ENCODE measurements at regions not wholly inside any gene's neighbourhood (a gene's known extent, or its start where the extent isn't known, plus 50 kb on each side); places are given as distances from the start of the nearest gene placed in this dataset.

- DNase-seq = no peak
Measured at GRCh38 chr22:27679693-27680488, 121.7 kb downstream of the MN1 start.

- no peak for DNase-seq
Measured at GRCh38 chr22:27680636-27681035, 120.9 kb downstream of the MN1 start.

DNA sequence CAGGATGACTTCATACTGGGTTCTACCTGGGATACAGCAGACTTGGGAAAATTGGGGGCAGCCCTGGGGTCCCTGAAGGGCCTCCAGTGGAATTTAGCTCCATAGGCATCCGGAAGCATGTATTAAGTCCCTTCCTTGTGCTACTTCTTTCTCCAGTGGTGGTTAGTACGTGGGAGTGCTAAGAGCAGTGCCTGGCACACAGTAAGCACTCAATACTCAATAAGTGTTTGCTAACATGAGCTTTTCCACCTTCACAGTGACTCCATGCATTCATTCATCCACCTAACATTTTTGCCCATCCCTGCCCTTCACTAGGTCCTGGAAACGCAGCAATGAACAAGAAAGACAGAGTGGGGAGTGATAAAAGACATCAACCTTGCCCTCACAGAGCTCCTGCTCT, 120.5 kb downstream of the MN1 start:
- DNase-seq = no peak

DNA sequence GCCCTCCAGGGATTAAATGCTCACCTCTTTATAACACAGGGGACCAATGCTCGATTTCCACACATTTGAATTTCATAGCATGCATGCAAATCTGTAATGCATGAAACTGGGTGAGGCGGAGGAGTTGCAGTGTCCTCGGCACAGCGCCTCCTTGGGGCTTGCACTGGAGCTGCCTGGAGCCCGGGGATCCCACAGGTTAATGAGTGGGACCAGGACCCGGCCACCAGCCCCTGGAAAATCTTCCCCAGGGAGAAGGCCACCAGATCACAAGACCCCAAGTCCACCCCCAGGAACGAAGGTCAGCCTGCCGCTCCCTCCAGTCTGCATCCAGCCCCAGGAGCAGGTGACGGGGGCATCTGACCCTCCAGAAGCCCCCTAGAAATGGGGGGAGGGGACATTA, 119.1 kb downstream of the MN1 start:
- DNase-seq = no peak

- DNase-seq = no peak
Measured at GRCh38 chr22:27684901-27685300, 116.7 kb downstream of the MN1 start.

GRCh38 chr22:27685515-27685914, 116.0 kb downstream of the MN1 start:
- no peak for DNase-seq

DNA sequence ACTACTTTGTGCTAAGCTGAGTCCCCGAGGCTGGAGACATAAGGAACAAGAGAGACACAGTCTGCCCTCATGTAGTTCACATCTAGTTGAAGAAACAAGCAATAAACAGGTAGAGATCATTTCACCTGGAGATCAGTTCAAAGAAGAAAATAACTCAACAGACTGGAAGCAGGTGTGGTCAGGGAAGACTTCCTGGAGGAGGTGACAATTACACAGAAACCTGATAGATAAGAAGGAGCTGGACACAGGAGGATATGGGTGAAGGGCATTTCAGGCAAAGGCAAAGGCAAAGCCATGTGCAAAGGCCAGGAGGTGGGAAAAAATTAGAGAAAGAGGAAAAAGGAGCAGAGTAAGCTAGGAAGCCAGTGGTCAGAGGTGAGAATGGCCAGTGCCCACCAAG, 115.6 kb downstream of the MN1 start:
- no peak for DNase-seq

- no peak for DNase-seq
Measured at GRCh38 chr22:27686534-27686933, 115.0 kb downstream of the MN1 start.

DNA sequence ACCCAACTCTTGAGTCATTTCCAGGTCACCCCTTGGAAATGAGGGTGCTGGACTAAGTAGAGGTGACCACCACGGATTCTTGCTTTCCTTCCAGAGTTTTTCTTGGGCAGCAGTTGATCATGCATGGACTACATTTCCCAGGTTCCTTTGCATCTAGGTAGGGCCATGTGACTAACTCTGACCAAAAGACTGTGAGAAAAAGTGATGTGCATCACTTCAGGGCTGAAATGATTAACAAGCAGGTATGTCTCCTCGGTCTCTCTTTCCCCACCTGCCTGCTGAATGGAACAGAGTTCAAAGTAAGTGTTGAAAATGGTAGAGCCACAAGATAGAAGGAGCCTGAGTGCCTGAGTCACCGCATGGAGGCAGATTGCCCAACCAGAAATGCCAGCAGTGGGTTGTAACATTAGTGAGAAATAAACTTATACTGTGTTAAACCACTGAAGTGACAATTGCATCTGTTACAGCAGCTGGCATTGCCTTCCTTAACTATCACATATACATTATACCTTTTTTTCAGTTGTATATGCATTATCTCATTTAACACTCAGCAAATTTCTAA, 113.5 kb downstream of the MN1 start:
- DNase-seq = no peak

GRCh38 chr22:27689664-27690063, 111.9 kb downstream of the MN1 start:
- no peak for DNase-seq

DNA sequence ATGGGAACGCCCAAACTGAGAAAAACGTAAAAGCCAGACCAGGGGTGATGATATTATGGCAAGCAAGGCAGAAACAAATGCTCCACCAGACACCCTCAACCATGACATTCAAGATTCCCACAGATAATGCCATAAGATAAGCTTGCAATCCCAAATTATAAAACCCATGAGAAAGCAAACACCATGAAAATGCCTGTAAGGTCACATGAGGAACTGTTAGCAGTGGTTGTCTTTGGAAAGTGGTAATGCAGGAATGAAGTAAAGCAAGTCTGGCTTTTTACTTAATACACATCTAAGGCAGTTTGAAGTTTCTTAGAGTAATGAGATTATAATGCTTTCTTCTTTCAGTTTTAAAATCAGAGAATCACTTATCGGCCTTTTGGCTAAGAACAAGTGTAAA, 111.0 kb downstream of the MN1 start:
- DNase-seq = no peak

GRCh38 chr22:27692243-27692642, 109.3 kb downstream of the MN1 start:
- DNase-seq = no peak

DNA sequence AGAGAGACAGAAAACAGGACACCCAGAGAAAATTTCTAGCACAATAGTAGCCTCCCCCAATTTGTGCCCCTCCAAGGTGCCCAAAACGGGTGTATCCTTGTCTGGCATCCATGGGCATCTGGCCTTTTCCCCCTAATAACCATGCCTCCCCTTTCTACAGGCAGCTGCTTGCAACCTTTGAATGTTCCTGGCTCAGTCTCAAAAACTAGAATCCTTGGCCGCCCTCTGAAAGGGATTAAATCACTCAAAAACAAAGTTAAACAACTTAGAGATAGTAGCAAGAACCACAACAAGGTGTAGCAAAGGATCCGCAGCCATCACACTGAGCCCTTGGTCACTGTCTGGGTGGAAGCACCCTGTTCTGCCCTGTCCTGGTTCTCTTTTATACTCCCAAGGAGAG, 105.6 kb downstream of the MN1 start:
- DNase-seq = no peak

DNA sequence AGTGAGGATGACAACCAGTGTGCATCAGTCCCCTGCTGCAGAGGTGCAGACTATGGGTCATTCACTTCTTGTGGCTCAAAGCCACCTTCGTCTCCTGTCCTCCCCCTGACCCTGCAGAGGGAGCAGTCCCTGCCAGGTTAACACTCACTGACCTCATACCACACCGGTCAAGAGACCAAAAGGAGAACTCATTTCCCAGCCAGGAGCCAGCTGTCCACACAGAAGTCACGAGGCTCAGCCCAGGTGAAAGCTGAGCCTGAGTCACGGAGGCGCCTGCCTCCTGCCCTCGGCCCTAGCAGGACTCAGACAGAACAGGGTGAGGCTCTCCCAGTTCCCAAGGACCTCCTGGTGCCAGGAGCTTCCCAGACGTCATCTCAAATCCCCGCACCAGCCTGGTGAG, 103.7 kb downstream of the MN1 start:
- DNase-seq = no peak
